GM23338 (cell line): ENCODE measurements at regions not wholly inside any gene's neighbourhood (a gene's known extent, or its start where the extent isn't known, plus 50 kb on each side); places are given as distances from the start of the nearest gene placed in this dataset.

ENCODE experiments used
- ATAC-seq: fragments of 200-7000 bp; cut with Tn5 transposase; 3 replicates; pipeline ENCODE4 v1.9.1; 2020
- DNase-seq: peaks from one replicate; pipeline ENCODE4 v3.0.0-alpha.2; 2015; ENCODE audit warnings: low spot score
- H2AFZ ChIP-seq: fragments of 200-600 bp; sonication (generic); 2 replicates; pipeline ENCODE4 v1.8.0; 2016; ENCODE audit warnings: antibody characterized with exemption, mild to moderate bottlenecking, moderate library complexity
- H3F3A ChIP-seq: fragments of 200-600 bp; sonication (generic); replicated peaks from 2 replicates; pipeline ENCODE4 v1.8.0; 2017; ENCODE audit warnings: antibody characterized with exemption, mixed run types, low read depth
- H3K27ac ChIP-seq: fragments of 200-600 bp; sonication (generic); 2 replicates; pipeline ENCODE4 v1.6.1; 2016; ENCODE audit warnings: low read depth
- H3K27me3 ChIP-seq: fragments of 200-600 bp; sonication (generic); 2 replicates; pipeline ENCODE4 v1.8.0; 2016; ENCODE audit warnings: mild to moderate bottlenecking, mixed run types, moderate library complexity; ENCODE audit not compliant: insufficient read depth
- H3K36me3 ChIP-seq: fragments of 200-600 bp; sonication (generic); 2 replicates; pipeline ENCODE4 v1.8.0; 2016; ENCODE audit warnings: mild to moderate bottlenecking; ENCODE audit not compliant: insufficient read depth
- H3K4me1 ChIP-seq: fragments of 200-600 bp; sonication (generic); 2 replicates; pipeline ENCODE4 v1.8.0; 2016; ENCODE audit warnings: mild to moderate bottlenecking, moderate library complexity; ENCODE audit not compliant: insufficient read depth
- H3K4me2 ChIP-seq: fragments of 200-600 bp; sonication (generic); 2 replicates; pipeline ENCODE4 v1.7.1; 2017; ENCODE audit warnings: mixed run types
- H3K4me3 ChIP-seq: fragments of 200-600 bp; sonication (generic); 2 replicates; pipeline ENCODE4 v1.6.1; 2016; ENCODE audit warnings: mixed run types
- H3K79me2 ChIP-seq: fragments of 200-600 bp; sonication (generic); replicated peaks from 2 replicates; pipeline ENCODE4 v1.8.0; 2017; ENCODE audit warnings: mild to moderate bottlenecking; ENCODE audit not compliant: insufficient read depth
- H3K9me2 ChIP-seq: fragments of 200-600 bp; sonication (generic); 2 replicates; pipeline ENCODE4 v1.8.0; 2017; ENCODE audit not compliant: insufficient read depth
- H4K20me1 ChIP-seq: fragments of 200-600 bp; sonication (generic); replicated peaks from 2 replicates; pipeline ENCODE4 v1.8.0; 2017; ENCODE audit warnings: mild to moderate bottlenecking; ENCODE audit not compliant: insufficient read depth
- H3K27ac Mint-ChIP-seq: 2 replicates; pipeline ENCODE4 v1.8.0; 2020; ENCODE audit warnings: inconsistent platforms, mild to moderate bottlenecking, moderate library complexity, mixed read lengths
- H3K27me3 Mint-ChIP-seq: 3 replicates; pipeline ENCODE4 v1.8.0; 2022; ENCODE audit warnings: low read depth, mild to moderate bottlenecking, moderate library complexity, mixed read lengths, inconsistent platforms; ENCODE audit not compliant: insufficient read depth, poor library complexity
- H3K36me3 Mint-ChIP-seq: 3 replicates; pipeline ENCODE4 v1.8.0; 2021; ENCODE audit warnings: low read depth, mild to moderate bottlenecking, inconsistent platforms, moderate library complexity, mixed read lengths
- H3K4me1 Mint-ChIP-seq: 3 replicates; pipeline ENCODE4 v1.8.0; 2020; ENCODE audit warnings: mild to moderate bottlenecking, inconsistent platforms, mixed read lengths
- H3K4me3 Mint-ChIP-seq: 3 replicates; pipeline ENCODE4 v1.8.0; 2021; ENCODE audit warnings: moderate library complexity, mild to moderate bottlenecking, inconsistent platforms, mixed read lengths
- H3K9me3 Mint-ChIP-seq: 3 replicates; pipeline ENCODE4 v1.8.0; 2020; ENCODE audit warnings: moderate library complexity, mild to moderate bottlenecking, inconsistent platforms, mixed read lengths
- CTCF ChIP-seq, 2 experiments: fragments of 200-600 bp in 1 of 2; sonication (generic) in 1 of 2; conservative IDR thresholded peaks; 2 replicates each; pipeline versions ENCODE4 v1.5.1 to v1.6.1; 2016 to 2017; ENCODE audit warnings: antibody characterized with exemption in 2 of 2, low read depth in 2 of 2, mild to moderate bottlenecking in 2 of 2, moderate library complexity in 1 of 2
- EZH2phosphoT487 ChIP-seq: fragments of 200-600 bp; sonication (generic); IDR thresholded peaks from one replicate; pipeline ENCODE4 v1.8.1; 2018; ENCODE audit warnings: antibody characterized with exemption; ENCODE audit not compliant: unreplicated experiment
- JUNB ChIP-seq: IDR thresholded peaks from one replicate; pipeline ENCODE4 v1.6.1; 2016; ENCODE audit warnings: antibody characterized with exemption; ENCODE audit not compliant: unreplicated experiment
- NANOG ChIP-seq: IDR thresholded peaks from 2 replicates; pipeline ENCODE4 v1.6.1; 2016; ENCODE audit warnings: antibody characterized with exemption, borderline replicate concordance
- STAT1 ChIP-seq: IDR thresholded peaks from one replicate; pipeline ENCODE4 v1.6.1; 2016; ENCODE audit warnings: antibody characterized with exemption; ENCODE audit not compliant: unreplicated experiment
- ZNF114 ChIP-seq: fragments of 250-450 bp; sonication (Bioruptor Pico); IDR thresholded peaks from 2 replicates; pipeline ENCODE4 v1.5.0; 2020; ENCODE audit warnings: mild to moderate bottlenecking, moderate library complexity
- ZNF331 ChIP-seq: fragments of 250-450 bp; sonication (Bioruptor Pico); IDR thresholded peaks from 2 replicates; pipeline ENCODE4 v1.5.0; 2020; ENCODE audit warnings: low read depth, mild to moderate bottlenecking, moderate library complexity
- ZNF462 ChIP-seq: fragments of 250-450 bp; sonication (Bioruptor Pico); IDR thresholded peaks from 2 replicates; pipeline ENCODE4 v1.5.0; 2020; ENCODE audit warnings: mild to moderate bottlenecking, moderate library complexity

- TF ChIP-seq ZNF462 (CRISPR knock-in tag) = no peak
- no peak for TF ChIP-seq ZNF331 (CRISPR knock-in tag)
- no peak for TF ChIP-seq STAT1
These were observed 137.0 kb upstream of the MED14 start (continued) for GRCh38 chrX:40872351-40872750.

- no peaks in the 10 kb centered on the region for H3K36me3 ChIP-seq
- ATAC-seq (no peak), DNase-seq (no peak)
- H4K20me1 ChIP-seq = no peaks in the 10 kb centered on the region
- no peaks in the 10 kb centered on the region for H3F3A ChIP-seq
- no peaks in the 10 kb centered on the region for H3K36me3 Mint-ChIP-seq
- H3K4me1 Mint-ChIP-seq = peaks cover 25% of the 10 kb centered on the region
- no peaks in the 10 kb centered on the region for H3K79me2 ChIP-seq
- no peak overlapping the region for H3K27ac Mint-ChIP-seq
- H3K27me3 Mint-ChIP-seq = no peaks in the 10 kb centered on the region
- no peak overlapping the region for H3K27ac ChIP-seq
- H3K9me2 ChIP-seq = no peaks in the 10 kb centered on the region
- no peak overlapping the region for H3K4me2 ChIP-seq
- H3K4me3 ChIP-seq = no peak overlapping the region
- H3K27me3 ChIP-seq = no peaks in the 10 kb centered on the region
- H2AFZ ChIP-seq = no peak overlapping the region
- peaks cover 3% of the 10 kb centered on the region; the same call in 1 of the 2 replicates for H3K4me1 ChIP-seq
- H3K4me3 Mint-ChIP-seq = no peak overlapping the region
- no peaks in the 10 kb centered on the region; the same call in 2 of the 3 replicates for H3K9me3 Mint-ChIP-seq
- TF ChIP-seq CTCF (conservative IDR thresholded peaks at IDR 0.05; ENCODE audit: low read depth in 2 of 2) = no peak
- TF ChIP-seq JUNB = no peak
- no peak for TF ChIP-seq EZH2phosphoT487
- no peak for TF ChIP-seq STAT1
- no peak for TF ChIP-seq NANOG
- TF ChIP-seq ZNF114 (CRISPR knock-in tag) = no peak
- no peak for TF ChIP-seq ZNF462 (CRISPR knock-in tag)
- no peak for TF ChIP-seq ZNF331 (CRISPR knock-in tag)
These were observed 140.1 kb upstream of the MED14 start for GRCh38 chrX:40875476-40875875.
